ENCODE measurements at regions not wholly inside any gene's neighbourhood (a gene's known extent, or its start where the extent isn't known, plus 50 kb on each side); places are given as distances from the start of the nearest gene placed in this dataset.

GRCh38 chr6:85394199-85394598 lies 55.7 kb upstream of the NT5E start:
- POLR2A ChIA-PET: no interaction called here
- Histone ChIP-seq H3K27me3 (replicated peaks; ENCODE audit: control insufficient read depth, insufficient read depth, low read length) (no peaks in the 10 kb centered on the region), H3K4me3 (ENCODE audit: low read depth, low read length) (no peak overlapping the region), H3K9me3 (peaks cover 9% of the 10 kb centered on the region), H3K4me1 (peaks cover 41% of the 10 kb centered on the region), H3K36me3 (ENCODE audit: control insufficient read depth, insufficient read depth, low read length) (no peaks in the 10 kb centered on the region)
- no peak for DNase-seq
- BruUV-seq (replicated peaks): no TSS peak
- TF ChIP-seq, protein P1, sequence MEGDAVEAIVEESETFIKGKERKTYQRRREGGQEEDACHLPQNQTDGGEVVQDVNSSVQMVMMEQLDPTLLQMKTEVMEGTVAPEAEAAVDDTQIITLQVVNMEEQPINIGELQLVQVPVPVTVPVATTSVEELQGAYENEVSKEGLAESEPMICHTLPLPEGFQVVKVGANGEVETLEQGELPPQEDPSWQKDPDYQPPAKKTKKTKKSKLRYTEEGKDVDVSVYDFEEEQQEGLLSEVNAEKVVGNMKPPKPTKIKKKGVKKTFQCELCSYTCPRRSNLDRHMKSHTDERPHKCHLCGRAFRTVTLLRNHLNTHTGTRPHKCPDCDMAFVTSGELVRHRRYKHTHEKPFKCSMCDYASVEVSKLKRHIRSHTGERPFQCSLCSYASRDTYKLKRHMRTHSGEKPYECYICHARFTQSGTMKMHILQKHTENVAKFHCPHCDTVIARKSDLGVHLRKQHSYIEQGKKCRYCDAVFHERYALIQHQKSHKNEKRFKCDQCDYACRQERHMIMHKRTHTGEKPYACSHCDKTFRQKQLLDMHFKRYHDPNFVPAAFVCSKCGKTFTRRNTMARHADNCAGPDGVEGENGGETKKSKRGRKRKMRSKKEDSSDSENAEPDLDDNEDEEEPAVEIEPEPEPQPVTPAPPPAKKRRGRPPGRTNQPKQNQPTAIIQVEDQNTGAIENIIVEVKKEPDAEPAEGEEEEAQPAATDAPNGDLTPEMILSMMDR (IDR thresholded peaks at IDR 0.05; ENCODE audit: insufficient read depth in 1 of 2, low read depth in 1 of 2, low read length in 1 of 2, severe bottlenecking in 1 of 2, unreplicated experiment in 1 of 2): no peak
- intact Hi-C loops (cut with micrococcal nuclease; ENCODE audit: unreplicated experiment): no loop called here
- peaks cover 4% of the 10 kb centered on the region for H3K36me3 Mint-ChIP-seq (ENCODE audit: insufficient read depth, unreplicated experiment)
- H3K9me3 Mint-ChIP-seq (ENCODE audit: unreplicated experiment): no peaks in the 10 kb centered on the region
- CTCF ChIA-PET: no interaction called here
- H3K4me3 Mint-ChIP-seq (ENCODE audit: unreplicated experiment): no peak overlapping the region
- no peak overlapping the region for H3K27ac Mint-ChIP-seq (ENCODE audit: unreplicated experiment)
- H3K27me3 Mint-ChIP-seq (ENCODE audit: insufficient read depth, unreplicated experiment): no peaks in the 10 kb centered on the region
- peaks cover 32% of the 10 kb centered on the region for H3K4me1 Mint-ChIP-seq (ENCODE audit: low read depth, unreplicated experiment)

- intact Hi-C loops (cut with micrococcal nuclease; ENCODE audit: unreplicated experiment): no loop called here
- peaks cover 4% of the 10 kb centered on the region for H3K36me3 Mint-ChIP-seq (ENCODE audit: insufficient read depth, unreplicated experiment)
- DNase-seq: no peak
- POLR2A ChIA-PET: no interaction called here
- no peak overlapping the region for H3K4me3 ChIP-seq (ENCODE audit: low read depth, low read length)
- no peaks in the 10 kb centered on the region for H3K27me3 Mint-ChIP-seq (ENCODE audit: insufficient read depth, unreplicated experiment)
- H3K4me1 Mint-ChIP-seq (ENCODE audit: low read depth, unreplicated experiment): peaks cover 32% of the 10 kb centered on the region
- no peaks in the 10 kb centered on the region for H3K9me3 Mint-ChIP-seq (ENCODE audit: unreplicated experiment)
- H3K27ac Mint-ChIP-seq (ENCODE audit: unreplicated experiment): no peak overlapping the region
- no peak overlapping the region for H3K4me3 Mint-ChIP-seq (ENCODE audit: unreplicated experiment)
- CTCF ChIA-PET: no interaction called here
- no peaks in the 10 kb centered on the region; the same call in none of the 2 replicates for H3K9me3 ChIP-seq
- no peaks in the 10 kb centered on the region for H3K36me3 ChIP-seq (ENCODE audit: control insufficient read depth, insufficient read depth, low read length)
- no TSS peak for BruUV-seq (replicated peaks)
- peaks cover 46% of the 10 kb centered on the region for H3K4me1 ChIP-seq
- TF ChIP-seq, protein P1 (IDR thresholded peaks at IDR 0.05; ENCODE audit: insufficient read depth in 1 of 2, low read depth in 1 of 2, low read length in 1 of 2, severe bottlenecking in 1 of 2, unreplicated experiment in 1 of 2): no peak
- H3K27me3 ChIP-seq (replicated peaks; ENCODE audit: control insufficient read depth, insufficient read depth, low read length): no peaks in the 10 kb centered on the region
These were observed 57.5 kb upstream of the NT5E start for GRCh38 chr6:85392379-85392778.

DNA sequence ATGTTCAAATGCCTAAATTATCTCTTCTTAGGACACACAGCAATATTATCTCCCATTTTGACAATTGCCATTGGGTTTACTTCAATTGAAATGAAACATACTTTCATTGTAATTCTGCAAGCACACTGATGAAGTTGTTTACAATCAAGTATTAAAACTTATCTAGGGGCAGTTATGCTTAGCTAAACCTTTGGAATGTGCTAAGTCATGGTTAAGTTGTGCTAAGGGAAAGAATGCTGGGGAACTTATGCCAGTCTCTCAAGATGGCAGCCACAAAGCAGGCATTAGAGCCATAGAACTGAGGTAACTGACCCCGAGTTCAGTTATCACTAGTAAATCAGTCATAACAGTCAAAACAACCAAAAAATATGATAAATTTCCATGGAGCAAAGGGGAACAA lies 59.1 kb upstream of the NT5E start:
- Histone ChIP-seq H3K4me1 (peaks cover 42% of the 10 kb centered on the region), H3K27me3 (replicated peaks; ENCODE audit: control insufficient read depth, insufficient read depth, low read length) (no peaks in the 10 kb centered on the region), H3K4me3 (ENCODE audit: low read depth, low read length) (no peak overlapping the region), H3K36me3 (ENCODE audit: control insufficient read depth, insufficient read depth, low read length) (no peaks in the 10 kb centered on the region), H3K9me3 (no peaks in the 10 kb centered on the region; the same call in 1 of the 2 replicates)
- Mint-ChIP-seq H3K36me3 (ENCODE audit: insufficient read depth, unreplicated experiment) (peaks cover 4% of the 10 kb centered on the region), H3K4me1 (ENCODE audit: low read depth, unreplicated experiment) (peaks cover 24% of the 10 kb centered on the region), H3K27ac (ENCODE audit: unreplicated experiment) (peak overlapping the region; percentile 42), H3K4me3 (ENCODE audit: unreplicated experiment) (no peak overlapping the region), H3K27me3 (ENCODE audit: insufficient read depth, unreplicated experiment) (no peaks in the 10 kb centered on the region), H3K9me3 (ENCODE audit: unreplicated experiment) (no peaks in the 10 kb centered on the region)
- CTCF ChIA-PET: no interaction called here
- POLR2A ChIA-PET: no interaction called here
- intact Hi-C loops (cut with micrococcal nuclease; ENCODE audit: unreplicated experiment): loop anchor here (1.0 kb wide), 1 partner anchor 15 kb away; no protein-coding TSS in a partner anchor
- BruUV-seq (replicated peaks): no TSS peak
- no peak for DNase-seq
- TF ChIP-seq, protein P1 (IDR thresholded peaks at IDR 0.05; ENCODE audit: insufficient read depth in 1 of 2, low read depth in 1 of 2, low read length in 1 of 2, severe bottlenecking in 1 of 2, unreplicated experiment in 1 of 2): no peak
